Activated CD4-positive, alpha-beta T cell treated with anti-CD3 and anti-CD28 coated beads for 36 hours (primary cell): ENCODE measurements at regions not wholly inside any gene's neighbourhood (a gene's known extent, or its start where the extent isn't known, plus 50 kb on each side); places are given as distances from the start of the nearest gene placed in this dataset.

Source experiments
- ATAC-seq: fragments of 200-7000 bp; cut with Tn5 transposase; one replicate; pipeline ENCODE4 v1.10.0; 2021; ENCODE audit warnings: mild to moderate bottlenecking, moderate library complexity
- CTCF ChIA-PET: fragments of 350-600 bp; sonication (Branson Sonifier 250); formaldehyde crosslinking; loops from one replicate; lab custom pipeline; 2021; ENCODE audit warnings: antibody characterized with exemption; lab: Charles Lee
- POLR2A ChIA-PET: fragments of 350-600 bp; sonication (Branson Sonifier 250); formaldehyde crosslinking; loops from one replicate; lab custom pipeline; 2021; ENCODE audit warnings: antibody characterized with exemption, inconsistent platforms; lab: Charles Lee
- DNase-seq: peaks from one replicate; pipeline ENCODE4 v3.0.0-alpha.2; 2020
- H3K27ac Mint-ChIP-seq: one replicate; pipeline ENCODE4 v1.8.0; 2021; ENCODE audit warnings: mixed read lengths
- H3K27me3 Mint-ChIP-seq: one replicate; pipeline ENCODE4 v1.8.0; 2021; ENCODE audit warnings: mixed read lengths
- H3K36me3 Mint-ChIP-seq: one replicate; pipeline ENCODE4 v1.8.0; 2021; ENCODE audit warnings: low read depth, mixed read lengths
- H3K4me1 Mint-ChIP-seq: one replicate; pipeline ENCODE4 v1.8.0; 2021; ENCODE audit warnings: mixed read lengths
- H3K4me3 Mint-ChIP-seq: one replicate; pipeline ENCODE4 v1.8.0; 2021; ENCODE audit warnings: mild to moderate bottlenecking, moderate library complexity, mixed read lengths
- H3K9me3 Mint-ChIP-seq: one replicate; pipeline ENCODE4 v1.8.0; 2021; ENCODE audit warnings: low read depth, mixed read lengths
- intact Hi-C, 2 experiments: fragments of 100-400 bp; cut with DNase I in 1 of 2; cut with micrococcal nuclease in 1 of 2; formaldehyde crosslinking; loops; one replicate each; pipeline versions ENCODE4 v1.14.2 to v1.15.1; 2022 to 2024; cut with DNase I, micrococcal nuclease

GRCh38 chr2:139518321-139518720 lies 738.1 kb upstream of the NXPH2 start:
- H3K27me3 Mint-ChIP-seq, result no peaks in the 10 kb centered on the region
- H3K4me3 Mint-ChIP-seq, result no peak overlapping the region
- intact Hi-C loops, result no loop called here
- peaks cover 9% of the 10 kb centered on the region for H3K9me3 Mint-ChIP-seq
- no peak for DNase-seq
- POLR2A ChIA-PET, result no interaction called here
- no peaks in the 10 kb centered on the region for H3K36me3 Mint-ChIP-seq
- no peak overlapping the region for H3K27ac Mint-ChIP-seq
- CTCF ChIA-PET, result no interaction called here
- no peaks in the 10 kb centered on the region for H3K4me1 Mint-ChIP-seq
- no peak for ATAC-seq

- Mint-ChIP-seq H3K36me3 (no peaks in the 10 kb centered on the region), H3K4me1 (no peaks in the 10 kb centered on the region), H3K9me3 (peaks cover 7% of the 10 kb centered on the region), H3K27ac (no peak overlapping the region), H3K27me3 (no peaks in the 10 kb centered on the region), H3K4me3 (no peak overlapping the region)
- DNase-seq (no peak), ATAC-seq (no peak)
- CTCF ChIA-PET, result no interaction called here
- POLR2A ChIA-PET, result no interaction called here
- intact Hi-C loops, result no loop called here
These were observed 734.8 kb upstream of the NXPH2 start for GRCh38 chr2:139514951-139515350.

- H3K4me1 Mint-ChIP-seq, result no peaks in the 10 kb centered on the region
- CTCF ChIA-PET, result no interaction called here
- H3K9me3 Mint-ChIP-seq, result peaks cover 24% of the 10 kb centered on the region
- H3K4me3 Mint-ChIP-seq, result no peak overlapping the region
- POLR2A ChIA-PET, result no interaction called here
- DNase-seq (no peak), ATAC-seq (no peak)
- no peak overlapping the region for H3K27ac Mint-ChIP-seq
- intact Hi-C loops, result no loop called here
- H3K27me3 Mint-ChIP-seq, result no peaks in the 10 kb centered on the region
- H3K36me3 Mint-ChIP-seq, result no peaks in the 10 kb centered on the region
These were observed 715.7 kb upstream of the NXPH2 start for GRCh38 chr2:139495851-139496250.

- POLR2A ChIA-PET, result no interaction called here
- H3K36me3 Mint-ChIP-seq, result no peaks in the 10 kb centered on the region
- intact Hi-C loops, result no loop called here
- no peaks in the 10 kb centered on the region for H3K27me3 Mint-ChIP-seq
- no peak for DNase-seq
- CTCF ChIA-PET, result interaction anchor here (1.2 kb wide), 1 partner anchor 13 kb away, joined by 3 read pairs; no protein-coding TSS in a partner anchor
- H3K4me1 Mint-ChIP-seq, result no peaks in the 10 kb centered on the region
- peaks cover 12% of the 10 kb centered on the region for H3K9me3 Mint-ChIP-seq
- ATAC-seq, result no peak
- H3K4me3 Mint-ChIP-seq, result no peak overlapping the region
- no peak overlapping the region for H3K27ac Mint-ChIP-seq
These were observed 712.0 kb upstream of the NXPH2 start for GRCh38 chr2:139492131-139492680.

GRCh38 chr2:139480161-139480650 lies 700.0 kb upstream of the NXPH2 start:
- POLR2A ChIA-PET, result no interaction called here
- peaks cover 16% of the 10 kb centered on the region for H3K9me3 Mint-ChIP-seq
- CTCF ChIA-PET, result interaction anchor here (1.0 kb wide), 1 partner anchor 11 kb away, joined by 3 read pairs; no protein-coding TSS in a partner anchor

GRCh38 chr2:139478165-139478914 lies 698.1 kb upstream of the NXPH2 start:
- no peak overlapping the region for H3K4me3 Mint-ChIP-seq
- intact Hi-C loops, result no loop called here
- no peaks in the 10 kb centered on the region for H3K36me3 Mint-ChIP-seq
- H3K9me3 Mint-ChIP-seq, result peaks cover 14% of the 10 kb centered on the region
- no peak for ATAC-seq
- no peaks in the 10 kb centered on the region for H3K4me1 Mint-ChIP-seq
- no peak overlapping the region for H3K27ac Mint-ChIP-seq
- no peaks in the 10 kb centered on the region for H3K27me3 Mint-ChIP-seq
- CTCF ChIA-PET, result interaction anchor here (0.7 kb wide), 1 partner anchor 19 kb away, joined by 4 read pairs; no protein-coding TSS in a partner anchor
- POLR2A ChIA-PET, result no interaction called here
- DNase-seq, result no peak

More at GRCh38 chr2:139480161-139480650, 700.0 kb upstream of the NXPH2 start:
- no peaks in the 10 kb centered on the region for H3K27me3 Mint-ChIP-seq
- no peak overlapping the region for H3K4me3 Mint-ChIP-seq
- ATAC-seq, result no peak
- no peak for DNase-seq
- no peaks in the 10 kb centered on the region for H3K36me3 Mint-ChIP-seq
- intact Hi-C loops, result no loop called here
- no peaks in the 10 kb centered on the region for H3K4me1 Mint-ChIP-seq
- no peak overlapping the region for H3K27ac Mint-ChIP-seq

GRCh38 chr2:139477618-139478017 lies 697.4 kb upstream of the NXPH2 start:
- Mint-ChIP-seq H3K4me1 (no peaks in the 10 kb centered on the region), H3K36me3 (no peaks in the 10 kb centered on the region), H3K4me3 (no peak overlapping the region), H3K27me3 (no peaks in the 10 kb centered on the region), H3K27ac (no peak overlapping the region), H3K9me3 (peaks cover 14% of the 10 kb centered on the region)
- ATAC-seq (no peak), DNase-seq (no peak)
- intact Hi-C loops, result no loop called here
- POLR2A ChIA-PET, result no interaction called here
- CTCF ChIA-PET, result interaction anchor here (0.7 kb wide), 1 partner anchor 18 kb away, joined by 4 read pairs; no protein-coding TSS in a partner anchor

- Mint-ChIP-seq H3K4me3 (no peak overlapping the region), H3K27ac (no peak overlapping the region), H3K9me3 (peaks cover 2% of the 10 kb centered on the region), H3K27me3 (no peaks in the 10 kb centered on the region), H3K36me3 (no peaks in the 10 kb centered on the region), H3K4me1 (no peaks in the 10 kb centered on the region)
- intact Hi-C loops, result no loop called here
- ChIA-PET CTCF (no interaction called here), POLR2A (no interaction called here)
- ATAC-seq (no peak), DNase-seq (no peak)
These were observed 689.8 kb upstream of the NXPH2 start for GRCh38 chr2:139469985-139470384.

- ChIA-PET POLR2A (no interaction called here), CTCF (no interaction called here)
- DNase-seq, result no peak
- Mint-ChIP-seq H3K27ac (no peak overlapping the region), H3K9me3 (peaks cover 6% of the 10 kb centered on the region), H3K36me3 (no peaks in the 10 kb centered on the region), H3K27me3 (no peaks in the 10 kb centered on the region), H3K4me3 (no peak overlapping the region), H3K4me1 (no peaks in the 10 kb centered on the region)
- ATAC-seq, result no peak
- intact Hi-C loops, result no loop called here
These were observed 685.6 kb upstream of the NXPH2 start for GRCh38 chr2:139465789-139466188.

GRCh38 chr2:139457873-139458272 lies 677.7 kb upstream of the NXPH2 start:
- ATAC-seq, result no peak
- ChIA-PET POLR2A (no interaction called here), CTCF (interaction anchor here (1.0 kb wide), 1 partner anchor 121 kb away, joined by 3 read pairs; no protein-coding TSS in a partner anchor)
- Mint-ChIP-seq H3K27me3 (no peaks in the 10 kb centered on the region), H3K27ac (no peak overlapping the region), H3K9me3 (peaks cover 10% of the 10 kb centered on the region), H3K4me1 (no peaks in the 10 kb centered on the region), H3K36me3 (no peaks in the 10 kb centered on the region), H3K4me3 (no peak overlapping the region)
- no peak for DNase-seq
- intact Hi-C loops, result no loop called here

GRCh38 chr2:139454251-139454650 lies 674.1 kb upstream of the NXPH2 start:
- H3K9me3 Mint-ChIP-seq, result peaks cover 10% of the 10 kb centered on the region
- CTCF ChIA-PET, result no interaction called here

GRCh38 chr2:139439100-139439499 lies 658.9 kb upstream of the NXPH2 start:
- Mint-ChIP-seq H3K36me3 (no peaks in the 10 kb centered on the region), H3K4me1 (no peaks in the 10 kb centered on the region), H3K4me3 (no peak overlapping the region), H3K9me3 (peaks cover 9% of the 10 kb centered on the region), H3K27me3 (no peaks in the 10 kb centered on the region), H3K27ac (no peak overlapping the region)
- no peak for ATAC-seq
- ChIA-PET CTCF (no interaction called here), POLR2A (no interaction called here)
- no peak for DNase-seq
- intact Hi-C loops, result no loop called here

More at GRCh38 chr2:139454251-139454650, 674.1 kb upstream of the NXPH2 start:
- no peak for DNase-seq
- H3K4me1 Mint-ChIP-seq, result no peaks in the 10 kb centered on the region
- H3K4me3 Mint-ChIP-seq, result no peak overlapping the region
- intact Hi-C loops, result no loop called here
- ATAC-seq, result no peak
- H3K27me3 Mint-ChIP-seq, result no peaks in the 10 kb centered on the region
- H3K27ac Mint-ChIP-seq, result no peak overlapping the region
- POLR2A ChIA-PET, result no interaction called here
- no peaks in the 10 kb centered on the region for H3K36me3 Mint-ChIP-seq
